Neural progenitor cell (in vitro differentiated cells): ENCODE measurements at regions not wholly inside any gene's neighbourhood (a gene's known extent, or its start where the extent isn't known, plus 50 kb on each side); places are given as distances from the start of the nearest gene placed in this dataset.
"Not testable (repeated sequence)": the region's sequence is repeated elsewhere in the genome, so short reads cannot be mapped to it uniquely, and the experiment has no call there.

Experiments used
- EZH2phosphoT487 ChIP-seq: fragments of 200-600 bp; sonication (generic); IDR thresholded peaks from 2 replicates; pipeline ENCODE4 v1.6.1; 2017; ENCODE audit warnings: antibody characterized with exemption
- TF ChIP-seq, protein P1 (sequence below): fragments of 200-600 bp; sonication (generic); IDR thresholded peaks from 2 replicates; pipeline ENCODE4 v1.5.1; 2017; ENCODE audit warnings: antibody characterized with exemption, mild to moderate bottlenecking

DNA sequence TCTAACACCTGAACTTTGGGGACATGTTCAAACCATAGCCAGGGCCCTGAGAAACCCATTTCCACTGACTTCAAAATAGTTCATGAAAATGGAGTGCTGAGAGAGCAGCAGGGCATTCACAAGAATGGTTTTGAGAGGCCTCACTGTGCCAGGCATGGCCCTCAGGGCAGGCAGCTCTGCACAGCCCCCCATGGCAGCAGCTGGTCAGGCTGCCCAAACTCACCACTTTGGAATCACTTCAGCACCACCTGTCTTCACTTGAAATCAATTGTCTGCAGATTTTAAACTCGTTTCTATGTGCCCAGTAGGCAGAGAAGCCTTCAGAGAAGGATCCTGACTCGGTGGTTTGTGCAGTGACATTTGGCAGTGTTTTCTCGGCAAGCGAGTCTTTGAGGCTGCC lies 73.8 kb upstream of the SAMD11 start:
- TF ChIP-seq, protein P1, sequence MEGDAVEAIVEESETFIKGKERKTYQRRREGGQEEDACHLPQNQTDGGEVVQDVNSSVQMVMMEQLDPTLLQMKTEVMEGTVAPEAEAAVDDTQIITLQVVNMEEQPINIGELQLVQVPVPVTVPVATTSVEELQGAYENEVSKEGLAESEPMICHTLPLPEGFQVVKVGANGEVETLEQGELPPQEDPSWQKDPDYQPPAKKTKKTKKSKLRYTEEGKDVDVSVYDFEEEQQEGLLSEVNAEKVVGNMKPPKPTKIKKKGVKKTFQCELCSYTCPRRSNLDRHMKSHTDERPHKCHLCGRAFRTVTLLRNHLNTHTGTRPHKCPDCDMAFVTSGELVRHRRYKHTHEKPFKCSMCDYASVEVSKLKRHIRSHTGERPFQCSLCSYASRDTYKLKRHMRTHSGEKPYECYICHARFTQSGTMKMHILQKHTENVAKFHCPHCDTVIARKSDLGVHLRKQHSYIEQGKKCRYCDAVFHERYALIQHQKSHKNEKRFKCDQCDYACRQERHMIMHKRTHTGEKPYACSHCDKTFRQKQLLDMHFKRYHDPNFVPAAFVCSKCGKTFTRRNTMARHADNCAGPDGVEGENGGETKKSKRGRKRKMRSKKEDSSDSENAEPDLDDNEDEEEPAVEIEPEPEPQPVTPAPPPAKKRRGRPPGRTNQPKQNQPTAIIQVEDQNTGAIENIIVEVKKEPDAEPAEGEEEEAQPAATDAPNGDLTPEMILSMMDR = not testable (repeated sequence)
- not testable (repeated sequence) for TF ChIP-seq EZH2phosphoT487
